Calu3 (cell line): ENCODE measurements at regions not wholly inside any gene's neighbourhood (a gene's known extent, or its start where the extent isn't known, plus 50 kb on each side); places are given as distances from the start of the nearest gene placed in this dataset.
"Not testable (repeated sequence)": the region's sequence is repeated elsewhere in the genome, so short reads cannot be mapped to it uniquely, and the experiment has no call there.

Experiments used
- BruUV-seq: library from RNA; stranded (reverse); fragments of 400-500 nt; replicated peaks from 2 replicates; lab custom pipeline; 2021; lab: Mats Ljungman, UMichigan
- CTCF ChIA-PET: fragments of 300-600 bp; sonication (Branson Sonifier 250); formaldehyde crosslinking; loops from one replicate; lab custom pipeline; 2022; ENCODE audit warnings: antibody characterized with exemption; lab: Charles Lee
- DNase-seq: peaks from one replicate; pipeline ENCODE4 v3.0.0; 2022
- H3K27ac Mint-ChIP-seq: one replicate; pipeline ENCODE4 v1.8.0; 2022; ENCODE audit warnings: mixed read lengths; ENCODE audit not compliant: unreplicated experiment
- H3K27me3 Mint-ChIP-seq: one replicate; pipeline ENCODE4 v1.8.0; 2022; ENCODE audit warnings: mixed read lengths; ENCODE audit not compliant: unreplicated experiment
- H3K36me3 Mint-ChIP-seq: one replicate; pipeline ENCODE4 v1.8.0; 2022; ENCODE audit warnings: mild to moderate bottlenecking, moderate library complexity, mixed read lengths; ENCODE audit not compliant: insufficient read depth, unreplicated experiment
- H3K4me1 Mint-ChIP-seq: one replicate; pipeline ENCODE4 v1.8.0; 2022; ENCODE audit warnings: mild to moderate bottlenecking, low read depth, mixed read lengths; ENCODE audit not compliant: unreplicated experiment
- H3K4me3 Mint-ChIP-seq: one replicate; pipeline ENCODE4 v1.8.0; 2022; ENCODE audit warnings: mild to moderate bottlenecking, low read depth, moderate library complexity, mixed read lengths; ENCODE audit not compliant: unreplicated experiment
- H3K9me3 Mint-ChIP-seq: one replicate; pipeline ENCODE4 v1.8.0; 2022; ENCODE audit warnings: low read depth, mixed read lengths; ENCODE audit not compliant: unreplicated experiment
- intact Hi-C: fragments of 100-400 bp; cut with micrococcal nuclease; formaldehyde crosslinking; loops from one replicate; pipeline ENCODE4 v1.10.0; 2022; ENCODE audit not compliant: unreplicated experiment
- TF ChIP-seq, protein P1 (sequence below): fragments of 200-600 bp; IDR thresholded peaks from one replicate; pipeline ENCODE4 v1.8.0; 2022; ENCODE audit warnings: antibody characterized with exemption; ENCODE audit not compliant: unreplicated experiment

DNA sequence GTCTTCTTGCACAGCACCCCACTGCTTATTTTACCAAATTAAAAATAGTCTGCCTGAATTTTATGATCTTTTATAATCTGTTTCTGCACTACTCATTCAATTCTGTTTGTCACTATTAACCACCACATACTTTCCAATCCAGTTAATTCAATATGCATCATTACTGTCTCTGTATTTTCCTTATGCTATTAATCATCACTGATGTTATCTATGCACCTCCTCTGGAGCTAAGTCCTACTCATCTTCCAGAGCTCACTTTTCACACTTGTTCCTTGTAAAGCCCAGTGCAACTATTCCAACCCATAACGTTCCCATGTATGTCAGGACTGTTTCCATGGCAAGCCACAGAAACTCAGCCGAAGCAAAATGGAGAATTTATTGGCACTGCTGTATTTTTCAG is 713.6 kb downstream of the PLCL1 start:
- Mint-ChIP-seq H3K9me3 (no peaks in the 10 kb centered on the region), H3K27me3 (no peaks in the 10 kb centered on the region), H3K4me1 (no peaks in the 10 kb centered on the region), H3K36me3 (no peaks in the 10 kb centered on the region), H3K4me3 (no peak overlapping the region), H3K27ac (no peak overlapping the region)
- no peak for DNase-seq
- intact Hi-C loops: no loop called here
- TF ChIP-seq, protein P1, sequence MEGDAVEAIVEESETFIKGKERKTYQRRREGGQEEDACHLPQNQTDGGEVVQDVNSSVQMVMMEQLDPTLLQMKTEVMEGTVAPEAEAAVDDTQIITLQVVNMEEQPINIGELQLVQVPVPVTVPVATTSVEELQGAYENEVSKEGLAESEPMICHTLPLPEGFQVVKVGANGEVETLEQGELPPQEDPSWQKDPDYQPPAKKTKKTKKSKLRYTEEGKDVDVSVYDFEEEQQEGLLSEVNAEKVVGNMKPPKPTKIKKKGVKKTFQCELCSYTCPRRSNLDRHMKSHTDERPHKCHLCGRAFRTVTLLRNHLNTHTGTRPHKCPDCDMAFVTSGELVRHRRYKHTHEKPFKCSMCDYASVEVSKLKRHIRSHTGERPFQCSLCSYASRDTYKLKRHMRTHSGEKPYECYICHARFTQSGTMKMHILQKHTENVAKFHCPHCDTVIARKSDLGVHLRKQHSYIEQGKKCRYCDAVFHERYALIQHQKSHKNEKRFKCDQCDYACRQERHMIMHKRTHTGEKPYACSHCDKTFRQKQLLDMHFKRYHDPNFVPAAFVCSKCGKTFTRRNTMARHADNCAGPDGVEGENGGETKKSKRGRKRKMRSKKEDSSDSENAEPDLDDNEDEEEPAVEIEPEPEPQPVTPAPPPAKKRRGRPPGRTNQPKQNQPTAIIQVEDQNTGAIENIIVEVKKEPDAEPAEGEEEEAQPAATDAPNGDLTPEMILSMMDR: no peak
- no TSS peak for BruUV-seq
- CTCF ChIA-PET: no interaction called here

DNA sequence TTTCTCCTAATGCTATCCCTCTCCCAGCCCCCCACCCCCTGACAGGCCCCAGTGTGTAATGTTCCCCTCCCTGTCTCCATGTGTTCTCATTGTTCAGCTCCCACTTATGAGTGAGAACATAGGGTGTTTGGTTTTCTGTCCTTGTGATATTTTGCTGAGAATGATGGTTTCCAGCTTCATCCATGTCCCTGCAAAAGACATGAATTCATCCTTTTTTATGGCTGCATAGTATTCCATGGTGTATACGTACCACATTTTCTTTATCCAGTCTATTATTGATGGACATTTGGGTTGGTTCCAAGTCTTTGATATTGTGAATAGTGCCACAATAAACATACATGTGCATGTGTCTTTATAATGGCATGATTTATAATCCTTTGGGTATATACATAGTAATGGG is 704.2 kb downstream of the PLCL1 start:
- DNase-seq, H3K9me3 Mint-ChIP-seq, H3K4me1 Mint-ChIP-seq, H3K27me3 Mint-ChIP-seq, H3K36me3 Mint-ChIP-seq, CTCF ChIA-PET, H3K27ac Mint-ChIP-seq, intact Hi-C loops, H3K4me3 Mint-ChIP-seq, BruUV-seq: not testable (repeated sequence)

DNA sequence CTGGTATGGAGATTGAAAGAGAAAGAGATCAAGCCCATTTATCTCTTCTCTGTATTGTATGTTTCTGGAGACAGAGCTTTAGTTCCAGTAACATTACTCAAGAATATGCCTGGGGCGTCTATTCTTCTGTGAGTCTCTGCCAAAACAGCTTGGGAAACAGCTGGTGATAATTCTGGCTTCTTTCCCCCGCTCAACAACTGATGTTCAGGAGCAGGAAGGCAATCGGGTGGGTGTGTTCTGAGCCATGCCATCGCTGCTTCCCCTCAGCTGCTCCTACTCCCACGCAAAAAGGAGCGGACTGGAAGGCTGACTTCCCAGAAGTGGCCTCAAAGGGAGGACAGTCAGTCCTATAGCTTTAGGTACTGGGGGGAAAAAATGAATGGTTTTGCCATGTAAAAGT is 695.1 kb downstream of the PLCL1 start:
- Mint-ChIP-seq H3K27me3 (no peaks in the 10 kb centered on the region), H3K4me3 (no peak overlapping the region), H3K36me3 (no peaks in the 10 kb centered on the region), H3K27ac (no peak overlapping the region), H3K4me1 (no peaks in the 10 kb centered on the region), H3K9me3 (no peaks in the 10 kb centered on the region)
- intact Hi-C loops: no loop called here
- CTCF ChIA-PET: no interaction called here
- TF ChIP-seq, protein P1: no peak
- no peak for DNase-seq
- no TSS peak for BruUV-seq

DNA sequence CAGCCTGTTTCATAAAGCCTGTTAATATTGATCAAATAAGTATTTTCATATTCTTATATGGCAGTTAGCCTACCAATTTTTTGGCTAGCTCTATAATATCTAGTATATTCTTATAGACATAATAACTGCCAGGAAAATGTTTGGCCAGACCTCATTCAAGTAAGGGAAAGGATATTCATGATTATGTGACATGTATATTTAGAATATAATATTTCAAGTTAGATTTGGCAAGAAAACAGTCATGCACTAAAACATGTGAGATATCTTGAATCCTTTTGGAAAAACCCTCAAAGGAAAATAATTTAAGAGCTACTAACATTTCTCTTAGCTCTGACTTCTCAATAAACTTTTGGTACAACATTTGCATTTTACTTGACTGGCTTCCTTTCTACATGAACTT is 694.1 kb downstream of the PLCL1 start:
- H3K27ac Mint-ChIP-seq: no peak overlapping the region
- no peak overlapping the region for H3K4me3 Mint-ChIP-seq
- H3K27me3 Mint-ChIP-seq: no peaks in the 10 kb centered on the region
- intact Hi-C loops: no loop called here
- DNase-seq: no peak
- no peaks in the 10 kb centered on the region for H3K4me1 Mint-ChIP-seq
- no TSS peak for BruUV-seq
- CTCF ChIA-PET: no interaction called here
- TF ChIP-seq, protein P1: no peak
- no peaks in the 10 kb centered on the region for H3K36me3 Mint-ChIP-seq
- H3K9me3 Mint-ChIP-seq: no peaks in the 10 kb centered on the region

DNA sequence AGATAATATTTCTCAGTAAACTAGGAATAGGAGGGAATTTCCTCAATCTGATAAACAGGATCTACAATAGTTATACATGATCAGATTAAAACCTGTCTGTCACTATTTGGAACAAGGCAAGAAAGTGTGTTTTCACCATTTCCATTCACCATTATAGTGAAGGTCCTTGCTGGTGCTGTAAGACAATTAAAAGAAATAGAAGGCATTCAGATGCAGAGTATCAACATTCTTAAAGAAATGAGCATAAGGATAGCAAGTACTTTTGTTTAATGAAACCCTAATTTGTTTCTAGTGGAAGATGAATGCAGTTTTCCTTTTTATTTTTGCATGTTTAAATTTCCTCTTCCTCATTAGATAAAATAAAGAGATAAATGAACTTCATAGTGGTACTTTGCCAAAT is 693.7 kb downstream of the PLCL1 start:
- H3K27me3 Mint-ChIP-seq: no peaks in the 10 kb centered on the region
- DNase-seq: no peak
- H3K4me3 Mint-ChIP-seq: no peak overlapping the region
- TF ChIP-seq, protein P1: no peak
- H3K36me3 Mint-ChIP-seq: no peaks in the 10 kb centered on the region
- CTCF ChIA-PET: interaction anchor here (0.6 kb wide), 1 partner anchor 572 kb away, joined by 7 read pairs; no protein-coding TSS in a partner anchor
- no TSS peak for BruUV-seq
- intact Hi-C loops: no loop called here
- no peak overlapping the region for H3K27ac Mint-ChIP-seq
- H3K4me1 Mint-ChIP-seq: no peaks in the 10 kb centered on the region
- H3K9me3 Mint-ChIP-seq: no peaks in the 10 kb centered on the region
